Right atrium auricular region (tissue), 2 donors: ENCODE measurements at regions not wholly inside any gene's neighbourhood (a gene's known extent, or its start where the extent isn't known, plus 50 kb on each side); places are given as distances from the start of the nearest gene placed in this dataset.
"Not testable (repeated sequence)": the region's sequence is repeated elsewhere in the genome, so short reads cannot be mapped to it uniquely, and the experiment has no call there.

ENCODE experiments used
- DNase-seq: peaks from one replicate; pipeline ENCODE4 v3.0.0-alpha.2; 2019; ENCODE audit warnings: low spot score
- H3K27ac ChIP-seq, 2 donors: fragments of 200-600 bp; sonication (generic); 1 replicate in 1 of 2; 2 replicates in 1 of 2; pipeline ENCODE4 v1.5.1; 2016 to 2019
- H3K27me3 ChIP-seq, 2 donors: fragments of 200-600 bp; sonication (generic); one replicate each; pipeline versions ENCODE4 v1.5.1 to v1.6.0; 2017 to 2019
- H3K36me3 ChIP-seq: fragments of 200-600 bp; sonication (generic); one replicate; pipeline ENCODE4 v1.5.1; 2016
- H3K4me1 ChIP-seq, 2 donors: fragments of 200-600 bp; sonication (generic); one replicate each; pipeline versions ENCODE4 v1.5.1 to v1.6.0; 2017 to 2019
- H3K4me3 ChIP-seq, 2 donors: fragments of 200-600 bp; sonication (generic); 1 replicate in 1 of 2; 2 replicates in 1 of 2; pipeline ENCODE4 v1.5.1; 2017 to 2019; ENCODE audit warnings: mild to moderate bottlenecking in 1 of 2, moderate library complexity in 1 of 2
- H3K9me3 ChIP-seq, 2 donors: fragments of 200-600 bp; sonication (generic); one replicate each; pipeline ENCODE4 v1.5.1; 2019

GRCh38 chr4:118625097-118625496 lies 60.1 kb upstream of the METTL14 start:
- not testable (repeated sequence) for H3K9me3 ChIP-seq, H3K4me1 ChIP-seq, H3K27ac ChIP-seq, H3K4me3 ChIP-seq, H3K36me3 ChIP-seq, H3K27me3 ChIP-seq, DNase-seq

DNA sequence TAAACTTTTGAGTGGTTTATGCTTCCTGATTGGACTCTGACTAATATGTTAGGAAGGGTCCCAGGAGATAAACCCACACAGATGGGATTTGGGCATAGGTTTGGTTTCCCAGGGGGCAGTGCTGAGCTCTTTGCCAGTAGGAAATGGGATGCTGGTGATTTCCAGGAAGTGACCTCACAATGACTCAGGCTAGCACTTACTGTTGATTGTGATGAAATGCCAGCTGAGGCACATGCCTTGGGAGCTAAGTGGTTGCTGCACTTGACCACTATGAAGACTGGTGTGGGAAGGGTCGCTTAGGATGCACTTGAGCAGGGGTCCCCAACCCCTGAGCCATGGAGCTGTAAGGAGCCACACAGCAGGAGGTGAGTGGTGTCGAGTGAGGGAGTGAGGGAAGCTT lies 55.5 kb upstream of the METTL14 start:
- H3K4me3 ChIP-seq, H3K9me3 ChIP-seq, H3K4me1 ChIP-seq, H3K27me3 ChIP-seq, H3K27ac ChIP-seq, DNase-seq: not testable (repeated sequence)
- H3K36me3 ChIP-seq, result peaks cover 12% of the 10 kb centered on the region

- not testable (repeated sequence) for DNase-seq, H3K4me3 ChIP-seq, H3K27me3 ChIP-seq, H3K9me3 ChIP-seq, H3K4me1 ChIP-seq, H3K27ac ChIP-seq
- H3K36me3 ChIP-seq, result peaks cover 12% of the 10 kb centered on the region
These were observed 54.3 kb upstream of the METTL14 start for GRCh38 chr4:118630897-118631296.

- H3K4me3 ChIP-seq, H3K4me1 ChIP-seq, H3K9me3 ChIP-seq, H3K27me3 ChIP-seq, H3K27ac ChIP-seq, DNase-seq: not testable (repeated sequence)
- H3K36me3 ChIP-seq, result peaks cover 12% of the 10 kb centered on the region
These were observed 53.7 kb upstream of the METTL14 start for GRCh38 chr4:118631321-118632050.

- H3K27ac ChIP-seq, H3K27me3 ChIP-seq, DNase-seq, H3K4me1 ChIP-seq, H3K9me3 ChIP-seq, H3K4me3 ChIP-seq: not testable (repeated sequence)
- peaks cover 12% of the 10 kb centered on the region for H3K36me3 ChIP-seq
These were observed 51.7 kb upstream of the METTL14 start for GRCh38 chr4:118633476-118633875.

DNA sequence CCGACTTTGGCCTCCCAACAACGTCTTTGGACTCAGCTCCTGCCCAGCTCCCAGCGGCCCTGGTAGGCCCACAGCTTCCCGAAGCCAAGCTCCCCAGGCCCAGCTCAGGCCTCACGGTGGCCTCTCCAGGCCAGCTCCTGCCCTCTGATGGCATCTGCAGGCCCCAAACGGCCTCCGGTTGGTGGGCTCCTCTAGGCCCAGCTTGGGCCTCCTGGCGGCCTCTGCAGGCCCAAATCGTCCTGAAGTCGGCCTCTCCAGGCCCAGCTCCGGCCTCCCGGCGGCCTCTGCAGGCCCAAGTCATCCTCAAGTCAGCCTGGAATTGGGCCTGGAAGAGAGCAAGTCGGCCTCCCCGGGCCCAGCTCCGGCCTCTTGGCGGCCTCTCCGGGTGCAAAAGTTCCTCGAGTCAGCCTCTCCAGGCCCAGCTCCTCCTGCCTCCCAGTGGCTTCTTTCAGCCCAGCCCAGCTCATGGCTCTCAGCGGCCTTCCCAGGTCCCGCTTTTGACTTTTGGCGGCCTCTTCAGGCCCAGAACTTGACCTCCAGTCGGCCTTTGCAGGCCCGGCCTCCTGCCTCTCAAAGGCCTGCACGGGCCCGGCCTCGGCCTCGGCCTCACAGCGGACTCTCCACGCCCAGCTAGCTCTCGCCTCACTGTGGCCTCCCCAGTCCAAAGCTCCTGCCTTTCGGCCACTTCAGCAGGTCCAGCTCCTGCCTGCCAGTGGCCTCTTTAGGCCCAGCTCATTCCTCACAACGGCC lies 50.9 kb upstream of the METTL14 start:
- not testable (repeated sequence) for H3K27ac ChIP-seq, H3K4me1 ChIP-seq, H3K9me3 ChIP-seq, H3K4me3 ChIP-seq, DNase-seq, H3K27me3 ChIP-seq
- peaks cover 12% of the 10 kb centered on the region for H3K36me3 ChIP-seq
